Omental fat pad (tissue), 3 donors: ENCODE measurements at regions not wholly inside any gene's neighbourhood (a gene's known extent, or its start where the extent isn't known, plus 50 kb on each side); places are given as distances from the start of the nearest gene placed in this dataset. TPM values are rescaled to one million over a fixed set of nuclear protein-coding genes. Genes with fewer than 3 reads are reported as not detected.

Source experiments
- ATAC-seq: fragments of 150-250 bp; one replicate; pipeline ENCODE4 v1.9.1; 2016; ENCODE audit warnings: mild to moderate bottlenecking, moderate library complexity; ENCODE audit not compliant: low FRiP score
- DNase-seq: peaks from one replicate; pipeline ENCODE4 v3.0.0-alpha.2; 2019; ENCODE audit warnings: low spot score
- small RNA-seq: library from RNA; depleted of rRNA; stranded (forward); fragments of <200 nt; gene quantifications from one replicate; pipeline ENCODE3, GENCODE V24; 2016
- TF ChIP-seq, protein P1 (sequence below), 3 donors: fragments of 450-650 bp; IDR thresholded peaks; one replicate each; pipeline ENCODE4 v1.5.1; 2016 to 2017; ENCODE audit warnings: antibody characterized with exemption in 3 of 3, mild to moderate bottlenecking in 3 of 3, moderate library complexity in 2 of 3

GRCh38 chr15:37877851-37878741 is 56.3 kb upstream of the TMCO5A start:
- no peak for DNase-seq
- TF ChIP-seq, protein P1, sequence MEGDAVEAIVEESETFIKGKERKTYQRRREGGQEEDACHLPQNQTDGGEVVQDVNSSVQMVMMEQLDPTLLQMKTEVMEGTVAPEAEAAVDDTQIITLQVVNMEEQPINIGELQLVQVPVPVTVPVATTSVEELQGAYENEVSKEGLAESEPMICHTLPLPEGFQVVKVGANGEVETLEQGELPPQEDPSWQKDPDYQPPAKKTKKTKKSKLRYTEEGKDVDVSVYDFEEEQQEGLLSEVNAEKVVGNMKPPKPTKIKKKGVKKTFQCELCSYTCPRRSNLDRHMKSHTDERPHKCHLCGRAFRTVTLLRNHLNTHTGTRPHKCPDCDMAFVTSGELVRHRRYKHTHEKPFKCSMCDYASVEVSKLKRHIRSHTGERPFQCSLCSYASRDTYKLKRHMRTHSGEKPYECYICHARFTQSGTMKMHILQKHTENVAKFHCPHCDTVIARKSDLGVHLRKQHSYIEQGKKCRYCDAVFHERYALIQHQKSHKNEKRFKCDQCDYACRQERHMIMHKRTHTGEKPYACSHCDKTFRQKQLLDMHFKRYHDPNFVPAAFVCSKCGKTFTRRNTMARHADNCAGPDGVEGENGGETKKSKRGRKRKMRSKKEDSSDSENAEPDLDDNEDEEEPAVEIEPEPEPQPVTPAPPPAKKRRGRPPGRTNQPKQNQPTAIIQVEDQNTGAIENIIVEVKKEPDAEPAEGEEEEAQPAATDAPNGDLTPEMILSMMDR (IDR thresholded peaks at IDR 0.05), result no peak
- ATAC-seq, result peak; percentile 90

- DNase-seq (no peak), ATAC-seq (peak; percentile 61)
- TF ChIP-seq, protein P1 (IDR thresholded peaks at IDR 0.05), result peak in 1 of 3 donors; percentile 53
Observed at GRCh38 chr15:37880009-37880834, 54.2 kb upstream of the TMCO5A start.

DNA sequence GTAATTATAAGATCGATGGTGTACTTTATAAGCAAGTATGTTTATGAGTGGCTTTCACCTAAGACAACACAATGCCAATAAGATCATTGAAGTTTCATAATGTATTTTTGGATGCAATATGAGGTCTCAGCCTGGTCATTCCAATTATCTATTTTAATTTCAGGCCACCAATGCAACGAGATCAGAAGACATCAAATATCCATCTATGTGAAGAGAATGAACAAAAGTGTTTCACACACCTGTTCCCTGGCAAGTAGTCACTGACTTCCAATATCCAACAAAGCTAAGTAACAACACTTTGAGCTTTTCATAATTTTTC is 53.6 kb upstream of the TMCO5A start:
- DNase-seq (no peak), ATAC-seq (no peak)
- TF ChIP-seq, protein P1 (IDR thresholded peaks at IDR 0.05), result no peak

- ATAC-seq, result no peak
- TF ChIP-seq, protein P1 (IDR thresholded peaks at IDR 0.05), result no peak
- DNase-seq, result no peak
Observed at GRCh38 chr15:37881237-37882013, 53.0 kb upstream of the TMCO5A start.

- ATAC-seq (no peak), DNase-seq (no peak)
- TF ChIP-seq, protein P1 (IDR thresholded peaks at IDR 0.05), result no peak
Observed at GRCh38 chr15:37882640-37883039, 51.8 kb upstream of the TMCO5A start.

Small RNAs in the stretch of these regions (small RNA-seq; reads per million reads assigned to genes)
- not detected for gene RF00017
